ENCODE measurements at regions not wholly inside any gene's neighbourhood (a gene's known extent, or its start where the extent isn't known, plus 50 kb on each side); places are given as distances from the start of the nearest gene placed in this dataset.

DNA sequence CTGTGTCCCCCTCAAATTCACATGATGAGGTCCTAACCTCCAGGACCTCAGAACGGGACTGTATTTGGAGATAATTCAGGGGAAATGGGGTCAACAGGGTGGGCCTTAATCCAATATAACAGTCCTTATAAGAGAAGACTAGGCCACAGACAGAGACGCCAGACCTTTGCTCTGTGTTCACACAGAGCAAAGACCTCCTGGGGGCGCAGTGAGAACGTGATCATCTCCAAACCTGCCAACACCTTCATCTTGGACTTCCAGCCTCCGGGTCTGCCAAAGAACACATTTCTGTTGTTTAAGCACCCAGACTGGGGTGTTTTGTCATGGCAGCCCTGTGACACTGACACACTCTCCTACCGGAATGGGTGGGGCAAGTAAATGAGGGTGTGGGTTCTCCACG, 250.2 kb downstream of the MN1 start:
- H3K9me3 Mint-ChIP-seq, result peaks cover 0 to 5% of the 10 kb centered on the region in 2 donors
- H3K27ac Mint-ChIP-seq, result no peak overlapping the region
- no peaks in the 10 kb centered on the region for H3K36me3 Mint-ChIP-seq (ENCODE audit: insufficient read depth in 2 of 2)
- H3K4me3 Mint-ChIP-seq, result no peak overlapping the region
- DNase-seq (no peak), ATAC-seq (replicated peaks in 1 of 2) (no peak)
- H3K4me1 Mint-ChIP-seq (ENCODE audit: low read depth), result no peaks in the 10 kb centered on the region
- H3K27me3 Mint-ChIP-seq (ENCODE audit: low read depth), result no peaks in the 10 kb centered on the region

DNA sequence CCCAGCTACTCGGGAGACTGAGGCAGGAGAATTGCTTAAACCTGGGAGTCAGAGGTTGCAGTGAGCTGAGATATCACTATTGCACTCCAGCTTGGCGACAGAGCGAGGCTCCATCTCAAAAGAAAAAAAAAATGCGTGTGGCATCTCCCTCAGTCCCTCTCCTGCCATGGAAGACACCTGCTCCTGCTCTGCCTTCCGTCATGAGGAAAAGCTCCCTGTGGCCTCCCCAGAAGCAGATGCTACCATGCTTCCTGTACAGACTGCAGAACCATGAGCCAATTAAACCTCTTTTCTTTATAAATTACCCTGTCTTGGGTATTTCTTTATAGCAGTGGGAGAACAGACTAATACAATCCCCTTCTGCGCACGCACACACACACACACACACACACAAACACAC, 249.4 kb downstream of the MN1 start:
- Mint-ChIP-seq H3K4me3 (no peak overlapping the region), H3K36me3 (ENCODE audit: insufficient read depth in 2 of 2) (no peaks in the 10 kb centered on the region), H3K27ac (no peak overlapping the region), H3K4me1 (ENCODE audit: low read depth) (no peaks in the 10 kb centered on the region), H3K9me3 (peaks cover 0 to 5% of the 10 kb centered on the region in 2 donors), H3K27me3 (ENCODE audit: low read depth) (no peaks in the 10 kb centered on the region)
- no peak for DNase-seq
- ATAC-seq (replicated peaks in 1 of 2), result no peak

DNA sequence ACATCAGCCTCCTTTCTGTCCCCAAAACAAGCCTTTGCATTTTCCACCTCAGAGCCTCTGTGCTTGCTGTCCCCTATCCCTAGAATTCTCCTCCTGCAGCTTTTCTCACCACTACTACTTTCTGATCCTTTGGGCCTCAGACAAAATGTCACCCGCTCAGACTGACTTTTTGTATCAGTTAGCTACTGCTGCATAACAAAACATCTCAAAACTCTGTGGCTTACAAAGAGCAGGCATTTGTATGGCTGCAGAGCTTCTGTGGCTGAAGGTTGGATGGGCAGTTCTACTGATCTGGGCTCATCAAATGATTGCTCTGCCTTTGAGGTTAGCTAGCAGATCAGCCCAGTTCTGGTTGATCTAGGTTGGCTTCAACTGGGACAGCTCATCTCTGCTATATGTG, 248.7 kb downstream of the MN1 start:
- Mint-ChIP-seq H3K9me3 (peaks cover 0 to 5% of the 10 kb centered on the region in 2 donors), H3K4me1 (ENCODE audit: low read depth) (no peaks in the 10 kb centered on the region), H3K4me3 (no peak overlapping the region), H3K27me3 (ENCODE audit: low read depth) (no peaks in the 10 kb centered on the region), H3K27ac (no peak overlapping the region), H3K36me3 (ENCODE audit: insufficient read depth in 2 of 2) (no peaks in the 10 kb centered on the region)
- ATAC-seq (replicated peaks in 1 of 2) (no peak), DNase-seq (no peak)

DNA sequence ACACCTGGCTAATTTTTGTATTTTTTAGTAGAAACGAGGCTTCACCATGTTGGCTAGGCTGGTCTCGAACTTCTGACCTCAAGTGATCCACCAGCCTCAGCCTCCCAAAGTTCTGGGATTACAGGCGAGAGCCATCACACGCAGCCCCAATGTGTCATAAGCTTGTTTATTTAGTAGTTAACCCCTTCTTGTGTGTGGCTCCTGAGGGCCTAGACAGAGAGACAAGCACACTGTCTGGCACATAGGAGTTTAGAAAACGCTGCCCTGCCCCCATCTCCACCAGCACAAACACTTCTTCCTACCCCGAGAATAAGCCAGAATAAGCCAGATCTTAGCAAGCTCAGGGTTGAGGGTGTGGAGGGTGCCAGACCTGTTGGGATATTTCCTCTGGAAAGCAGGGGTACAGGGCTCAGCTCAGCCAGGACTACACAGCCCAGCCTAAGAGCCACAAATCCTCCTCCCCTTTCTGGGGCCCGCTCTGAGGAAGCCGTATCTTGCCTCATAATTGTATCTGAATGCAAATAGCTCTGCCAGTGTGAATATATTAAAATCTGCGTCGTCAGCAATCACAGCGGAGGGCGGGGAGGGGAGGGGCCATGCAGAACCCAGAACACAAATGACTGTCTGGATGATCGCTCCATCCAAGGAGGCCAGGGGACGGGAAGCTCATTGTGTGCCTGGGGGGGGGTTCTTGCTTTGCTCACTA, 247.3 kb downstream of the MN1 start:
- H3K27me3 Mint-ChIP-seq (ENCODE audit: low read depth), result no peaks in the 10 kb centered on the region
- no peaks in the 10 kb centered on the region for H3K4me1 Mint-ChIP-seq (ENCODE audit: low read depth)
- no peaks in the 10 kb centered on the region for H3K36me3 Mint-ChIP-seq (ENCODE audit: insufficient read depth in 2 of 2)
- DNase-seq (no peak), ATAC-seq (replicated peaks in 1 of 2) (no peak)
- no peak overlapping the region for H3K27ac Mint-ChIP-seq
- H3K9me3 Mint-ChIP-seq, result peaks cover 0 to 5% of the 10 kb centered on the region in 2 donors
- no peak overlapping the region for H3K4me3 Mint-ChIP-seq

DNA sequence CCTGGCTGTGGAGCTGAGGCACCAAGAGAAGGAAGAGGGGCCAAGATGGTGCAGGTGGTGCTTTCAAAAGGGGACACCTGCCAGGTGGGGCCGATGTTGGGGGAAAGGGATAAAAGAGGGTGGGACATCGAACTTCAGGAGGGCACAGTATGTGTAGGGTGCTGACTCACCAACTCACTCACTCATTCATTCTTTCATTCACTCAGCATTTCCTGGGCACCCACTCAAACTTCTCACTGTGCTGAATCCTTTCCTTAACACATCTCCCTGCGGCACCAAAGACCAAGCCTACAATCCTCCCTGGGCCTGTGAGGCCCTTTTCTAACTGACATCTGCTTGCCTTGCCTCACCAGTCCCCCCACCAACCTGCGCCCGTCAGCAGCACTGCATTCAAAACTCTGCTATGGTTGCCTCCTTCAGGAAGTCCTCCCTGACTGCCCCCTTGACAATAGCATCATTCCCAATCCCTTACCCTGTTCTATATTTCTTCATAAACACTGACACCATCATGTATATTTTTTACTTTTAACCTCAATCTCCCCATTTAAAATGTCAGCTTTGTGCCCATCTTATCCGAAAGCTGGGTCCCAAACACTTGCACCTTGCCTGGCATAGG, 246.6 kb downstream of the MN1 start:
- H3K36me3 Mint-ChIP-seq (ENCODE audit: insufficient read depth in 2 of 2), result no peaks in the 10 kb centered on the region
- H3K9me3 Mint-ChIP-seq, result peaks cover 0 to 5% of the 10 kb centered on the region in 2 donors
- no peak overlapping the region for H3K4me3 Mint-ChIP-seq
- no peaks in the 10 kb centered on the region for H3K27me3 Mint-ChIP-seq (ENCODE audit: low read depth)
- no peaks in the 10 kb centered on the region for H3K4me1 Mint-ChIP-seq (ENCODE audit: low read depth)
- ATAC-seq (replicated peaks in 1 of 2) (no peak), DNase-seq (no peak)
- H3K27ac Mint-ChIP-seq, result no peak overlapping the region

DNA sequence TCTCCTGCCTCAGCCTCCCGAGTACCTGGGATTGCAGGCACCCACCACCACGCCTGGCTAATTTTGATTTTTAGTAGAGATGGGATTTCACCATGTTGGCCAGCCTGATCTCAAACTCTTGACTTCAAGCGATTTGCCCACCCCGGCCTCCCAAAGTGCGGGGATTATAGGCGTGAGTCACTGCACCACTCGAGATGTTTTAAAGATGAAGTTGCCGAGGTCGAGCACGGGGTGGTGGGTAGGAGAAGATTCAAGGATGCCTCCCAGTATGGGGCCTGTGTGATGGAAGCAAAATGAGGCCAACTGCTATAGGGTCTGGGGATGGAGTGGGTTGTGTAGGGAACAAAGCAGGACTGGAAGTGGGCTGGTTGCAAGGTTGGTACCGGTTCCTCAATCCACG, 245.2 kb downstream of the MN1 start:
- Mint-ChIP-seq H3K4me3 (no peak overlapping the region), H3K27me3 (ENCODE audit: low read depth) (no peaks in the 10 kb centered on the region), H3K4me1 (ENCODE audit: low read depth) (no peaks in the 10 kb centered on the region), H3K9me3 (peaks cover 0 to 5% of the 10 kb centered on the region in 2 donors), H3K36me3 (ENCODE audit: insufficient read depth in 2 of 2) (no peaks in the 10 kb centered on the region), H3K27ac (no peak overlapping the region)
- no peak for DNase-seq
- no peak for ATAC-seq (replicated peaks in 1 of 2)

DNA sequence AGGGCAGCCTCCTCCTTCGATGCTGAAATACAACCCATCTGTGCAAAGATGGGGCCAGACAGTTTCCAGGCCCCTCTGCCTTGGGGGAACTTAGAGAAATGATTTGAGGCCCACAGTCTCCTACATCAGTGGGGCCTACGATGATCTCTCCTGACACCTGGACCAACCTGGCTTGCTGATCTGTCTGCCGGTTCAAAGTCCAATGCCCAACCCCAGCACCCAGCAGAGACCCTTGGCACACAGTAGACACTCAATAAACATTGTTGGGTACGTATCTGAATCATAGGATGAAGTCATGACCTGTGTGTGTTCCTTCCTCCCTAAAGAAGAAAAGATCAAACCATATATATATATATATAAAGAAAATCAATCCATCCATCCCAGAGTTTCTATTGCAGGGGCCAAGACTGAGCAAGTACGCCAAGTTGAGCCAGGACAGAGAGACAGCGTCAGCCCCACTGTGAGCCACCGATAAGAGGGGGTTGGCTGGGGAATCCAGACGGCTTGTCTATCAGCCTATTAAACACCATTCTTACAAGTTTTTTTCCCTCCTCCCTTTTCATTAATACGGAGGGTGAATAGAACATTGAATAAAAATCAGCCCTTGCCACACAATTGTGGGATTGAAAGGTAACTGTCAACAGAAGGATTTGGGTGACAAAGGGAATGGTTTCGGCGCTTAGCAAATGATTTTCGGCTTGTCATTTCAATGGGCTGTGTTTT, 244.1 kb downstream of the MN1 start:
- no peaks in the 10 kb centered on the region for H3K4me1 Mint-ChIP-seq (ENCODE audit: low read depth)
- no peak overlapping the region for H3K4me3 Mint-ChIP-seq
- H3K9me3 Mint-ChIP-seq, result peaks cover 0 to 4% of the 10 kb centered on the region in 2 donors
- H3K27ac Mint-ChIP-seq, result no peak overlapping the region
- DNase-seq, result no peak
- H3K27me3 Mint-ChIP-seq (ENCODE audit: low read depth), result no peaks in the 10 kb centered on the region
- H3K36me3 Mint-ChIP-seq (ENCODE audit: insufficient read depth in 2 of 2), result no peaks in the 10 kb centered on the region
- ATAC-seq (replicated peaks in 1 of 2), result no peak

DNA sequence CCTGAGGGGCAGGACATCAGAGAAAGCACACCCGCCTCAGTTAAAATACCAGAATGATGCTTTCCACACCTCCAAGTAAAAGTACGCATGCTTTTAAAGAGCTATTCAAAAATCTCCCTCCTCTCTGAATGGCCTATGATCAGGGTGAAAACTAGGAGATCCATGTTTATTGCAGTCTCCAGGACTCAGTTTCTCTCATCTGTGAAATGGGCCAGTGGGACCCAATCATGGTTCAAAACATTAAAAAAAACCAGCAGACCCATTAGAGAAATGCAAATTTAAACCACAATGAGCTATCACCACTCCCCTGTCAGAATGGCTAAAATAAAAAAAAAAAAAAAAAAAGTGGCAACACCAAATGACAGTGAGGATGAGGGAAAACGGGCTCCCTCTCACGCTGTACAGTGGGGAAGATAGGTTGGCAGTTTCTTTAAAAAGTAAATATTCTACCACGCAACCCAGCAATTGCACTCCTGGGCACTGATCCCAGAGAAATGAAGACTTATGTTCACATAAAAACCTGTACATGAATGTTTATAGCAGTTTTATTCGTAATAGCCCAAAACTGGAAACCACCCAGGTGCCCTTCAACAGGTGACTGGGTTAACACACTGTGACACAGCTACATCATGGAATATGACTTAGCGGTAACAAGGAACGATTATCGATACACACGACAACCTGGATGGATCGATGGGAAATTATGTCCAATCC, 242.7 kb downstream of the MN1 start:
- Mint-ChIP-seq H3K36me3 (ENCODE audit: insufficient read depth in 2 of 2) (no peaks in the 10 kb centered on the region), H3K27ac (no peak overlapping the region), H3K4me1 (ENCODE audit: low read depth) (no peaks in the 10 kb centered on the region), H3K9me3 (no peaks in the 10 kb centered on the region), H3K4me3 (no peak overlapping the region), H3K27me3 (ENCODE audit: low read depth) (no peaks in the 10 kb centered on the region)
- ATAC-seq (replicated peaks in 1 of 2) (no peak), DNase-seq (no peak)

DNA sequence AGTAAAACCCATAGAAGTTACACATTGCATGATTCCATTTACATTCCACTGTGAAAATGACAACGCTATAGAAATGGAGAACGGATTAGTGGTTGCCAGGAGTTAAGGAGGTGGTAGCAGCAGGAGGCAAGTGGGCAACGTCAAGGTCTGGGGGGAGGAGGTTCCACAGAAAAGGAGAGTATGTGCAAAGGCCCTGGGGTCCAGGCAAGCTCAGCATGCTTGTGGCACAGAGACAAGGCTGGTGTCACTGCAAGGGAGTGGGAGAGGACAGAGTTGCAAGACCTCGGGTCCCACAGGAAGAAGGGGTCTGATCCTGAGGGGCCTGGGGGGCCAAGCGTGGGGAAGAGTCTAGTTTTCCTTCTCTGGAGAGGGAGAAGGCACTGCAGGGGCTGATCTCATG, 240.8 kb downstream of the MN1 start:
- no peak overlapping the region for H3K27ac Mint-ChIP-seq
- H3K27me3 Mint-ChIP-seq (ENCODE audit: low read depth), result no peaks in the 10 kb centered on the region
- no peaks in the 10 kb centered on the region for H3K4me1 Mint-ChIP-seq (ENCODE audit: low read depth)
- no peak overlapping the region for H3K4me3 Mint-ChIP-seq
- no peaks in the 10 kb centered on the region for H3K36me3 Mint-ChIP-seq (ENCODE audit: insufficient read depth in 2 of 2)
- H3K9me3 Mint-ChIP-seq, result no peaks in the 10 kb centered on the region
- DNase-seq (no peak), ATAC-seq (replicated peaks in 1 of 2) (no peak)

DNA sequence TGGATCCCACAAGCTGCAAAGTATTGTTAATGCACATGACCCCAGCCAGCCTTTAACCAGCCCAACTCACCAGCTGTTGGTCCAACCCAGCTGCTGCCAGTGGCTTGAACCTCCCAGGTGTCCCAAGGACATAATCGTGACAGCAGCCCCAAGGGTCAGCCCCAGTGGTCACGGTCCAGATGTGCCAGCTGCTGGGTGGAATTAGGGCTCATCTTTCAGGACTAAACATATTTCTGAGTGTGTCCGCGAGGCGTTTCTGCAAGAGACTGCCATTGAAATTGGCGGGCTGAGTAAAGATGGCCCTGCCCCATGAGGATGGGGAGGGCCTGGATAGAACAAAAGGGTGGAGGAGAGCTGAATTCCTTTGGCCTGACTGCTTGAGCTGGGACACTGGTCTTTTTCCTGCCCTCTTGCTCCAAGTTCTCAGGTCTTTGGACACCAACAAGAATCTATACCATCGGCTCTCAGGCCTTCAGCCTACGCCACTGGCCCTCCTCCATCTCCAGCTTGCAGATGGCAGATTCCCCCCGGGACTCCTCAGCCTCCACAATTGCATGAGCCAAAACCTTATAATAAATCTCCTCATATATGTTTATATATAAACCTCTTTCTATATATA, 240.2 kb downstream of the MN1 start:
- H3K27ac Mint-ChIP-seq, result no peak overlapping the region
- H3K4me1 Mint-ChIP-seq (ENCODE audit: low read depth), result no peaks in the 10 kb centered on the region
- H3K9me3 Mint-ChIP-seq, result no peaks in the 10 kb centered on the region
- no peaks in the 10 kb centered on the region for H3K27me3 Mint-ChIP-seq (ENCODE audit: low read depth)
- ATAC-seq (replicated peaks in 1 of 2) (no peak), DNase-seq (no peak)
- H3K36me3 Mint-ChIP-seq (ENCODE audit: insufficient read depth in 2 of 2), result no peaks in the 10 kb centered on the region
- H3K4me3 Mint-ChIP-seq, result no peak overlapping the region

DNA sequence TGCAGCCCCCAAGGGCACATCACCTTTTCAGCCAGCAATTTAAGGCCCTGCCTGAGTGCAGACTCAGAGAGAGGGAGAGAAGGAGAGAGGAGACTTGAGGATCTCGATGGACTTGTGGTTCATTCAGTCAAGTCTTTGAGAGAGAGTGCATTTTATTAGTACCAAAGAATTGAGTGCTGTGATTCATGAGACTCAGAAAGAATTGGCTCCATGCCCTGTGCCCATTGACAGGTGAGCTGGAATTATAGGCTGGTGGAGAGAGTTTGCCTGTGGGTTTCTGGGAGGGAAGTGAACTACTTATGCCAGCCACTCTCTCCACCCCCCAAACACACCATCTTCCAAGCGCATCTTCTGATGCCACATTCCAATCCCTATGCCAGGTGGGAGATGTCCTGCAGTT, 236.8 kb downstream of the MN1 start:
- Mint-ChIP-seq H3K36me3 (ENCODE audit: insufficient read depth in 2 of 2) (no peaks in the 10 kb centered on the region), H3K27me3 (ENCODE audit: low read depth) (no peaks in the 10 kb centered on the region), H3K27ac (no peak overlapping the region), H3K4me3 (no peak overlapping the region), H3K9me3 (no peaks in the 10 kb centered on the region), H3K4me1 (ENCODE audit: low read depth) (no peaks in the 10 kb centered on the region)
- no peak for ATAC-seq (replicated peaks in 1 of 2)
- no peak for DNase-seq

DNA sequence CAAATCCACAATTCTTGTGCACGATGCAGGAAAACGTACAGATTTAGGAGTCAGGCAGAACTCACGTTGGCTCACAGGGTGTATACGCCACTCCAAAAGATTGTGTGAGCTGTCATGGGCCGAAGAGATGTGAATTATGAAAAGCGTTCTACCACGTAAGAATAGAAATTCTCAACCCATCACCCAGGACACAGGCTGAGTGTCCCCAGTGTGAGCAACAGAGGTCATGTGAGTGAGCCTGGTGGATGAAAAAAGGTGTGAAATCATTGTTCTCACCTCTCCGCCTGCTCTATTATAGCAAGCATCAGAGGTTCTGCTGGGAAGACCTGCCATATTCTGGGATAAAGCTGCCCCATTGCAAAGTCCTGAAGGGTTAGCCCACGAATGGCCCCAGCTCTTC, 235.0 kb downstream of the MN1 start:
- Mint-ChIP-seq H3K36me3 (ENCODE audit: insufficient read depth in 2 of 2) (no peaks in the 10 kb centered on the region), H3K4me3 (no peak overlapping the region), H3K27me3 (ENCODE audit: low read depth) (no peaks in the 10 kb centered on the region), H3K4me1 (ENCODE audit: low read depth) (no peaks in the 10 kb centered on the region), H3K9me3 (no peaks in the 10 kb centered on the region), H3K27ac (no peak overlapping the region)
- DNase-seq (no peak), ATAC-seq (replicated peaks in 1 of 2) (no peak)

DNA sequence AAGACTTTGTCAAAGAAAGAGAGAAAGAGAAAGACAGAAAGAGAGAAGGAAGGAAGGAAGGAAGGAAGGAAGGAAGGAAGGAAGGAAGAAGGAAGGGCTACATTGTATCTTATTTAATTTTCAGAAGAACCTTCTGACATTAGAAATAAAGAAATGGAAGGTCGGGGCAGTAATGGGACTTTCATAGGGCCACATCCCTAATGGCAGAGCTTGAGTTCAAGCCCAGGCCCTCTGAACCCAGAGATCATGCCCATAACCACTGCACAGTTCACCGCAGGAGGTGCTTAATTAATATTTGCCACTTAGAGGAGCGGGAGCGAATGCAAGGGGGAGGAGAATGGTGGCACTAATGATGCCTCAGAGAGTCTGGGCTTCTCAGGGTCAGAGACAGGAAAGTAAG, 233.3 kb downstream of the MN1 start:
- H3K4me1 Mint-ChIP-seq (ENCODE audit: low read depth), result no peaks in the 10 kb centered on the region
- no peak overlapping the region for H3K4me3 Mint-ChIP-seq
- no peaks in the 10 kb centered on the region for H3K27me3 Mint-ChIP-seq (ENCODE audit: low read depth)
- ATAC-seq (replicated peaks in 1 of 2) (no peak), DNase-seq (no peak)
- H3K9me3 Mint-ChIP-seq, result peaks cover 2 to 4% of the 10 kb centered on the region in 2 donors
- H3K36me3 Mint-ChIP-seq (ENCODE audit: insufficient read depth in 2 of 2), result no peaks in the 10 kb centered on the region
- H3K27ac Mint-ChIP-seq, result no peak overlapping the region
